WERI-Rb-1 (cell line): ENCODE measurements at regions not wholly inside any gene's neighbourhood (a gene's known extent, or its start where the extent isn't known, plus 50 kb on each side); places are given as distances from the start of the nearest gene placed in this dataset.
"Not testable (repeated sequence)": the region's sequence is repeated elsewhere in the genome, so short reads cannot be mapped to it uniquely, and the experiment has no call there.

Experiments used
- DNase-seq: peaks from one replicate; pipeline ENCODE4 v3.0.0-alpha.2; 2020
- H3K27ac ChIP-seq: fragments of 250-450 bp; sonication (Bioruptor Pico); 2 replicates; pipeline ENCODE4 v1.5.1; 2020; ENCODE audit warnings: mild to moderate bottlenecking, moderate library complexity
- H3K27me3 ChIP-seq: fragments of 250-450 bp; sonication (Bioruptor Pico); 2 replicates; pipeline ENCODE4 v1.5.1; 2021; ENCODE audit warnings: mild to moderate bottlenecking, low read depth, moderate library complexity; ENCODE audit not compliant: insufficient read depth, severe bottlenecking
- H3K36me3 ChIP-seq: fragments of 250-450 bp; sonication (Bioruptor Pico); 2 replicates; pipeline ENCODE4 v1.5.1; 2020; ENCODE audit warnings: mild to moderate bottlenecking, moderate library complexity
- H3K4me3 ChIP-seq: 2 replicates; pipeline ENCODE4 v1.5.1; 2011; ENCODE audit warnings: low read depth, mild to moderate bottlenecking, control low read depth, low read length
- H3K9me3 ChIP-seq: fragments of 250-450 bp; sonication (Bioruptor Pico); 2 replicates; pipeline ENCODE4 v1.5.1; 2021; ENCODE audit warnings: mild to moderate bottlenecking, moderate library complexity; ENCODE audit not compliant: severe bottlenecking
- CTCF ChIP-seq: IDR thresholded peaks from 2 replicates; pipeline ENCODE4 v1.5.1; 2011; ENCODE audit warnings: low read depth, mild to moderate bottlenecking, control low read depth, inconsistent platforms, low read length

DNA sequence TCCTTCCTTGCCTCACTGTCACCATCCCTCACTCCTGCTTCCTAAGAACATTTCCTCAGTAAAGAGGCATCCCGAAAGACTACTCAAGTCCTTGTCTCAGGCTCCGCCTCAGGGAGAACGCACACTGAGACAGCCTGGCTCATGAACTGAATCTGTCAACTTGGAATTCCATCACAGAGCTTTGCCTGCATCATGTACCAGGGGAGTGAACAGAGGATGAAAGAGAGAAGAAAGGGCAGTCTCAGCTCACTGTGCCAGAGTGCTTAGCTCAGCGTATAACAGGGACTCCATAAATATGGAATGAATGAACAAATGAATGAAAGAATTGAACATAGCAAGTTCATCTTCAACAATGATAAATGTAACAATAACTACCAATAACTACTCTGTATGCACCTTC is 68.7 kb upstream of the SLC1A3 start:
- Histone ChIP-seq H3K27me3 (no peaks in the 10 kb centered on the region), H3K27ac (no peak overlapping the region), H3K4me3 (no peak overlapping the region), H3K9me3 (no peaks in the 10 kb centered on the region), H3K36me3 (no peaks in the 10 kb centered on the region)
- TF ChIP-seq CTCF = no peak
- no peak for DNase-seq

- peaks cover 3% of the 10 kb centered on the region for H3K9me3 ChIP-seq
- DNase-seq = no peak
- H3K4me3 ChIP-seq = no peak overlapping the region
- H3K27ac ChIP-seq = no peak overlapping the region
- no peak for TF ChIP-seq CTCF
- H3K36me3 ChIP-seq = no peaks in the 10 kb centered on the region
- no peaks in the 10 kb centered on the region for H3K27me3 ChIP-seq
Measured at GRCh38 chr5:36552651-36553393, 53.6 kb upstream of the SLC1A3 start.

GRCh38 chr5:36555035-36555434 is 51.4 kb upstream of the SLC1A3 start:
- not testable (repeated sequence) for H3K4me3 ChIP-seq, H3K36me3 ChIP-seq, H3K9me3 ChIP-seq, DNase-seq, H3K27me3 ChIP-seq, H3K27ac ChIP-seq
